ENCODE measurements at regions not wholly inside any gene's neighbourhood (a gene's known extent, or its start where the extent isn't known, plus 50 kb on each side); places are given as distances from the start of the nearest gene placed in this dataset.

GRCh38 chr12:65761301-65761700, 63.0 kb upstream of the HMGA2 start:
- H3K4me3 ChIP-seq (replicated peaks; ENCODE audit: low read depth, low read length) = no peak overlapping the region
- DNase-seq (ENCODE audit: low read depth) = no peak
- TF ChIP-seq, protein P1, sequence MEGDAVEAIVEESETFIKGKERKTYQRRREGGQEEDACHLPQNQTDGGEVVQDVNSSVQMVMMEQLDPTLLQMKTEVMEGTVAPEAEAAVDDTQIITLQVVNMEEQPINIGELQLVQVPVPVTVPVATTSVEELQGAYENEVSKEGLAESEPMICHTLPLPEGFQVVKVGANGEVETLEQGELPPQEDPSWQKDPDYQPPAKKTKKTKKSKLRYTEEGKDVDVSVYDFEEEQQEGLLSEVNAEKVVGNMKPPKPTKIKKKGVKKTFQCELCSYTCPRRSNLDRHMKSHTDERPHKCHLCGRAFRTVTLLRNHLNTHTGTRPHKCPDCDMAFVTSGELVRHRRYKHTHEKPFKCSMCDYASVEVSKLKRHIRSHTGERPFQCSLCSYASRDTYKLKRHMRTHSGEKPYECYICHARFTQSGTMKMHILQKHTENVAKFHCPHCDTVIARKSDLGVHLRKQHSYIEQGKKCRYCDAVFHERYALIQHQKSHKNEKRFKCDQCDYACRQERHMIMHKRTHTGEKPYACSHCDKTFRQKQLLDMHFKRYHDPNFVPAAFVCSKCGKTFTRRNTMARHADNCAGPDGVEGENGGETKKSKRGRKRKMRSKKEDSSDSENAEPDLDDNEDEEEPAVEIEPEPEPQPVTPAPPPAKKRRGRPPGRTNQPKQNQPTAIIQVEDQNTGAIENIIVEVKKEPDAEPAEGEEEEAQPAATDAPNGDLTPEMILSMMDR (IDR thresholded peaks at IDR 0.05; ENCODE audit: low read length, missing control alignments) = no peak

DNA sequence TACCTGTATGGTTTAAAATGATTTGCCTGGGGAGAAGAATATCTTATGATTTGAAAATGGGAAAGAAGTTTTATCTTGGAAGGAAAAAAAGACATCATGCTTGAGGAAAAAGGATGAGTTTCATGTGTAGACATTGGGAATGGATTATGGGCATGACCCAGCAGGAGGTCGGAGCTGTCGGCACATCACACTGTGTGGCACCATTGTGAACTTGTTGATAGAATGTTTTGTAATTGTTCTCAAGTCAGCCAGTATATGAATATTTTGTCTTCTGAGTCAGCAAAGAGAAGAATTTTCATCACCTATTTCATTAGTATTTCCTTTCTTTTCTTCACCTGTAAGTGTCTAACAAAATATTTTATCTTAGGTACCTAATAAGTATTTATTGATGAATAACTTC, 60.0 kb upstream of the HMGA2 start:
- H3K4me3 ChIP-seq (replicated peaks; ENCODE audit: low read depth, low read length) = no peak overlapping the region
- TF ChIP-seq, protein P1 (IDR thresholded peaks at IDR 0.05; ENCODE audit: low read length, missing control alignments) = no peak
- DNase-seq (ENCODE audit: low read depth) = no peak

DNA sequence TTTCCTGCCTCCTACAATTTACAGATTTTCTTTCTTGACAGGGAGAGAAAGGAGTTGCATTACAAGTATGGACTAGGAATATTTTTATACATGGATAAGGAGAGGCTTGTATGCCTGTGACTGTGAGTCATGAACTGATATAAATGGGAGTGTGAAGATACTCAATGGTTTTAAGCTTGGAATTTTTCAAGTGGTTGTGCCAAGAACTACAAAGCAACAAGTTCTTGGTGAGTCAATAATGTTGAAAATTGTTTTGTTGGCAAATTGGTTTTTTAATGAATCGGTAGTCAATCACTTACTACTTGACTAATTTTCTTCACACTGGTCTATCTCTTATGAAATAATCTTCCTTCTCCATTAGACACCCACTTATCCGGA, 58.9 kb upstream of the HMGA2 start:
- peak overlapping the region; percentile 17 for H3K4me3 ChIP-seq (replicated peaks; ENCODE audit: low read depth, low read length)
- DNase-seq (ENCODE audit: low read depth) = peak; percentile 80
- TF ChIP-seq, protein P1 (IDR thresholded peaks at IDR 0.05; ENCODE audit: low read length, missing control alignments) = no peak

- TF ChIP-seq, protein P1 (IDR thresholded peaks at IDR 0.05; ENCODE audit: low read length, missing control alignments) = no peak
- DNase-seq (ENCODE audit: low read depth) = no peak
- no peak overlapping the region for H3K4me3 ChIP-seq (replicated peaks; ENCODE audit: low read depth, low read length)
Measured at GRCh38 chr12:65769880-65770279, 54.4 kb upstream of the HMGA2 start.

Data from fibroblast of pulmonary artery (primary cell).